Keratinocyte (primary cell): ENCODE measurements at regions not wholly inside any gene's neighbourhood (a gene's known extent, or its start where the extent isn't known, plus 50 kb on each side); places are given as distances from the start of the nearest gene placed in this dataset.

Experiments used
- DNase-seq: peaks from one replicate; pipeline ENCODE4 v3.0.0-alpha.2; 2011; ENCODE audit warnings: low read depth, missing footprints, low spot score
- FAIRE-seq: peaks from 2 replicates; lab custom pipeline; 2011; peaks lifted over from hg19 to GRCh38; lab: Jason Lieb, UNC
- H2AFZ ChIP-seq: 2 replicates; pipeline ENCODE4 v1.6.0; 2012; ENCODE audit warnings: low read length, control low read depth, inconsistent platforms; ENCODE audit not compliant: control insufficient read depth
- H3K27ac ChIP-seq: 2 replicates; pipeline ENCODE4 v1.5.1; 2011; ENCODE audit warnings: low read length; ENCODE audit not compliant: control insufficient read depth, insufficient read depth
- H3K27me3 ChIP-seq: 3 replicates; pipeline ENCODE4 v1.6.0; 2011; ENCODE audit warnings: low read length; ENCODE audit not compliant: control insufficient read depth, insufficient read depth; ENCODE audit errors: extremely low read depth
- H3K36me3 ChIP-seq, 2 experiments: 2 replicates in 1 of 2; 3 replicates in 1 of 2; pipeline ENCODE4 v1.5.1; 2011; ENCODE audit warnings: low read length in 2 of 2, mild to moderate bottlenecking in 1 of 2; ENCODE audit not compliant: control insufficient read depth in 2 of 2, insufficient read depth in 2 of 2; ENCODE audit errors: extremely low read depth in 1 of 2
- H3K4me1 ChIP-seq: 3 replicates; pipeline ENCODE4 v1.5.1; 2011; ENCODE audit warnings: low read length; ENCODE audit not compliant: control insufficient read depth, insufficient read depth; ENCODE audit errors: extremely low read depth
- H3K4me2 ChIP-seq: 3 replicates; pipeline ENCODE4 v1.6.0; 2011; ENCODE audit warnings: low read depth, low read length; ENCODE audit not compliant: control insufficient read depth, insufficient read depth; ENCODE audit errors: extremely low read depth
- H3K4me3 ChIP-seq, 3 experiments: fragments of 200-600 bp in 1 of 3; sonication (generic) in 1 of 3; 2 replicates in 2 of 3; 3 replicates in 1 of 3; pipeline ENCODE4 v1.5.1; 2011 to 2016; ENCODE audit warnings: low read length in 3 of 3, mild to moderate bottlenecking in 3 of 3, control low read depth in 2 of 3, inconsistent platforms in 1 of 3, low read depth in 1 of 3, mixed read lengths in 1 of 3, mixed run types in 1 of 3, moderate library complexity in 1 of 3; ENCODE audit not compliant: control insufficient read depth in 2 of 3, insufficient read depth in 2 of 3; ENCODE audit errors: extremely low read depth in 1 of 3
- H3K79me2 ChIP-seq: 2 replicates; pipeline ENCODE4 v1.6.0; 2012; ENCODE audit warnings: low read length; ENCODE audit not compliant: control insufficient read depth, insufficient read depth
- H3K9ac ChIP-seq: 3 replicates; pipeline ENCODE4 v1.6.0; 2011; ENCODE audit warnings: low read length; ENCODE audit not compliant: control insufficient read depth, insufficient read depth; ENCODE audit errors: extremely low read depth
- H3K9me1 ChIP-seq: 3 replicates; pipeline ENCODE4 v1.6.0; 2011; ENCODE audit warnings: low read length; ENCODE audit not compliant: control insufficient read depth, insufficient read depth; ENCODE audit errors: extremely low read depth
- H3K9me3 ChIP-seq: 2 replicates; pipeline ENCODE4 v1.5.1; 2012; ENCODE audit warnings: low read depth, low read length; ENCODE audit not compliant: control insufficient read depth
- H4K20me1 ChIP-seq: 3 replicates; pipeline ENCODE4 v1.6.0; 2011; ENCODE audit warnings: low read length; ENCODE audit not compliant: control insufficient read depth, insufficient read depth; ENCODE audit errors: extremely low read depth
- EZH2 ChIP-seq: IDR thresholded peaks from one replicate; pipeline ENCODE4 v1.6.1; 2012; ENCODE audit warnings: inconsistent platforms, mild to moderate bottlenecking, low read length, moderate library complexity
- dilution Hi-C: fragments of 300-500 bp; cut with MboI; formaldehyde crosslinking; loops from one replicate; pipeline ENCODE4 v1.7.0; 2020; ENCODE audit warnings: low sequenced_read_pairs; ENCODE audit not compliant: extremely low pct_ligation_motif_present
- TF ChIP-seq, protein P1 (sequence below), 3 experiments: IDR thresholded peaks in 1 of 3; conservative IDR thresholded peaks in 1 of 3; optimal IDR thresholded peaks in 1 of 3; 2 replicates in 2 of 3; 3 replicates in 1 of 3; pipeline versions ENCODE3 to v1.5.1; 2011; ENCODE audit warnings: low read length in 3 of 3, mild to moderate bottlenecking in 3 of 3, moderate library complexity in 2 of 3, control low read depth in 1 of 3, inconsistent platforms in 1 of 3; ENCODE audit not compliant: insufficient read depth in 2 of 3; ENCODE audit errors: extremely low read depth in 1 of 3

DNA sequence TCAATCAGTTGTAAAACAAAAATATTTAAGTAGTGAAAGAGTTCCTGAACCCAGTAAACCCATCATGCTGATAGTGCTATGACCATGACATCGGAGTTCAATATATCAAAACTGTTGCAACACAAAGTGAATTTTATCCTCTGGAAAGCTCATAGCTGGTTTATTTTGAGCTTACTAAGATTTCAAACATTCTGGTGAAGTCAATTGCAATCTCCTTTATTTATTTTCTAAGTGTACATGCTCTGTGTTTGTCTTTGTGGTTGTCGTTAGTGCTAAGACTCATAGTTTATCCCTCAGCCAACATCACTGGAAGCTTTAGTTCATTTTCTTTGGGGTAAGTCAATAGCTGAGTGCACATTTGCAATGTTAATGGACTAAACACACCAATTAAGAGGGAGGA, 91.9 kb downstream of the QPCT start:
- Histone ChIP-seq H3K4me1 (no peaks in the 10 kb centered on the region), H4K20me1 (no peaks in the 10 kb centered on the region), H2AFZ (no peak overlapping the region), H3K4me2 (no peak overlapping the region), H3K9ac (no peak overlapping the region), H3K27me3 (no peaks in the 10 kb centered on the region), H3K4me3 (no peak overlapping the region), H3K9me1 (no peaks in the 10 kb centered on the region), H3K9me3 (peaks cover 3% of the 10 kb centered on the region), H3K27ac (no peak overlapping the region), H3K36me3 (no peaks in the 10 kb centered on the region), H3K79me2 (no peaks in the 10 kb centered on the region)
- TF ChIP-seq, protein P1, sequence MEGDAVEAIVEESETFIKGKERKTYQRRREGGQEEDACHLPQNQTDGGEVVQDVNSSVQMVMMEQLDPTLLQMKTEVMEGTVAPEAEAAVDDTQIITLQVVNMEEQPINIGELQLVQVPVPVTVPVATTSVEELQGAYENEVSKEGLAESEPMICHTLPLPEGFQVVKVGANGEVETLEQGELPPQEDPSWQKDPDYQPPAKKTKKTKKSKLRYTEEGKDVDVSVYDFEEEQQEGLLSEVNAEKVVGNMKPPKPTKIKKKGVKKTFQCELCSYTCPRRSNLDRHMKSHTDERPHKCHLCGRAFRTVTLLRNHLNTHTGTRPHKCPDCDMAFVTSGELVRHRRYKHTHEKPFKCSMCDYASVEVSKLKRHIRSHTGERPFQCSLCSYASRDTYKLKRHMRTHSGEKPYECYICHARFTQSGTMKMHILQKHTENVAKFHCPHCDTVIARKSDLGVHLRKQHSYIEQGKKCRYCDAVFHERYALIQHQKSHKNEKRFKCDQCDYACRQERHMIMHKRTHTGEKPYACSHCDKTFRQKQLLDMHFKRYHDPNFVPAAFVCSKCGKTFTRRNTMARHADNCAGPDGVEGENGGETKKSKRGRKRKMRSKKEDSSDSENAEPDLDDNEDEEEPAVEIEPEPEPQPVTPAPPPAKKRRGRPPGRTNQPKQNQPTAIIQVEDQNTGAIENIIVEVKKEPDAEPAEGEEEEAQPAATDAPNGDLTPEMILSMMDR (optimal IDR thresholded peaks at IDR 0.05 in 1 of 3, IDR thresholded peaks at IDR 0.05 in 1 of 3, conservative IDR thresholded peaks at IDR 0.05 in 1 of 3; ENCODE audit: extremely low read depth in 1 of 3, insufficient read depth in 2 of 3, low read length in 3 of 3), result no peak
- no peak for TF ChIP-seq EZH2
- DNase-seq, result no peak
- no peak for FAIRE-seq
- dilution Hi-C loops, result no loop called here

DNA sequence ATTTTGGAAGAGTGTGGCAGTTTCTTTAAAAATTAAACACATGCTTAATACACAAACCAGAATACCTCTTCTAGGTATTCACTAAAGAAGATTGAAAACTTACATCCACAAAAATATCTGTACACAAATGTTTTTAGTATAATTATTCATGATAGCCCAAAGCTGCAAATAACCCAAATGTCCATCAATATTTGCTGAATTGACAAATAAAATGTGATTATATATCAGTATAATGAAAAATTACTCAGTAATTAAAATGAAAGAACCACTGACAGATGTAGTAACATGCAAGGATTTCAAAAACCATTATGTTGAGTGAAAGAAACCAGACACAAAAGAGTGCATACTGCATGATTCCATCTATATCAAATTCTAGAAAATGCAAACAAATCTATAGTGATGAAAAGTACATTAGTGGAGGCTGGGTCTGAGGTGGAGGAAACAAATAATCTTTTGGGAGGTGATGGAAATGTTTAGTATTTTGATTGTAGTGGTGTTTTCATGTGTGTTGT, 94.8 kb downstream of the QPCT start:
- dilution Hi-C loops, result no loop called here
- H3K27me3 ChIP-seq, result peaks cover 4% of the 10 kb centered on the region
- no peak overlapping the region for H3K4me2 ChIP-seq
- peaks cover 3% of the 10 kb centered on the region for H3K9me3 ChIP-seq
- H3K4me3 ChIP-seq, result no peak overlapping the region
- H3K9ac ChIP-seq, result no peak overlapping the region
- no peaks in the 10 kb centered on the region for H3K79me2 ChIP-seq
- H3K36me3 ChIP-seq, result no peaks in the 10 kb centered on the region
- H3K9me1 ChIP-seq, result no peaks in the 10 kb centered on the region
- FAIRE-seq (no peak), DNase-seq (no peak)
- no peaks in the 10 kb centered on the region for H3K4me1 ChIP-seq
- H4K20me1 ChIP-seq, result no peaks in the 10 kb centered on the region
- H2AFZ ChIP-seq, result no peak overlapping the region
- no peak overlapping the region for H3K27ac ChIP-seq
- TF ChIP-seq EZH2, result no peak
- TF ChIP-seq, protein P1 (optimal IDR thresholded peaks at IDR 0.05 in 1 of 3, IDR thresholded peaks at IDR 0.05 in 1 of 3, conservative IDR thresholded peaks at IDR 0.05 in 1 of 3; ENCODE audit: extremely low read depth in 1 of 3, insufficient read depth in 2 of 3, low read length in 3 of 3), result no peak
